HuH-7 (cell line): ENCODE measurements at regions not wholly inside any gene's neighbourhood (a gene's known extent, or its start where the extent isn't known, plus 50 kb on each side); places are given as distances from the start of the nearest gene placed in this dataset.
A peak's percentile ranks its signal among the peaks of the same experiment; 100 is the strongest.
"Not testable (repeated sequence)": the region's sequence is repeated elsewhere in the genome, so short reads cannot be mapped to it uniquely, and the experiment has no call there.

Experiments used
- DNase-seq: peaks from one replicate; pipeline ENCODE4 v3.0.0; 2011; ENCODE audit warnings: low spot score

- DNase-seq, result no peak
Observed at GRCh38 chr12:118536306-118536906, 160.1 kb downstream of the SUDS3 start.

DNA sequence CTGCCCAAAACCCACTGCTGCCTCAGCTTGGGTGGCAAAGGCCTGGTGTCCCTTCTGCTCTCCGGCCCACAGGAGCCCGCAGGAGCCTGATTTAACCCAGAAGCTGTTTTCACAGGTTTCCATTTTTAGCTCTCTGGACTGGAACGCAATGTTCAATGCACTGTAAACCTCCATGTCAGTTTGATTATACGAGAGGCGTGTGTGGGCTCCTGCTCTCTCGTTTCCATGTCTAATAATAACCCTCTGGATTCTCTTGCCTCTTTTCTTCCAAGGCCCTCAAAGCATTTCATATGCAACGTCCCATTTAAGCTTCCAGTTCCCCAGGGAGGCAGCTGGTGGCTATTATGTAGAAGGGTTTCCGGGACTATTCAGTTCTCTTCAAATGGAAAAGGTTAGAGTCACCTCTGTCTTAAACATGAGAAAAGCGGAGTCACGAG lies 161.1 kb downstream of the SUDS3 start:
- no peak for DNase-seq

DNA sequence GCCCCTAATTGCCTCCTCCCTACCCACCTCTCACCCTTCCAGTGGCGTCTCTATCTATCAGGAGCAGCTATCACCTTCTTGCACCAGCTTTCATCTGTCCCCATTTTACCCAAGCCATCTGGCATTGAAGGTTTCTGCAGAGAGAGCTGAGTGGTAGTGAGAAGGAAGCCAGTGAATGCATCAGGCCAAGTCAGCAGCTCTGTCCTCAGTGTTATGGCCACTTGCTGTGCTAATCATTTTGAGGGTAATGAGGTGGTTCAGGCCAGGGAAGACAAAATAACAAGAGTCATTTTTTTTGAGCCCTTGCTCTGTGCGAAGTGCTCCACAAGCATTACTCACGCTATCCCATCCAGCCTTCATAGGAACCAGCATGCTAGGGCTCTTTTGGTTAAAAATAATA lies 164.7 kb downstream of the SUDS3 start:
- no peak for DNase-seq

DNA sequence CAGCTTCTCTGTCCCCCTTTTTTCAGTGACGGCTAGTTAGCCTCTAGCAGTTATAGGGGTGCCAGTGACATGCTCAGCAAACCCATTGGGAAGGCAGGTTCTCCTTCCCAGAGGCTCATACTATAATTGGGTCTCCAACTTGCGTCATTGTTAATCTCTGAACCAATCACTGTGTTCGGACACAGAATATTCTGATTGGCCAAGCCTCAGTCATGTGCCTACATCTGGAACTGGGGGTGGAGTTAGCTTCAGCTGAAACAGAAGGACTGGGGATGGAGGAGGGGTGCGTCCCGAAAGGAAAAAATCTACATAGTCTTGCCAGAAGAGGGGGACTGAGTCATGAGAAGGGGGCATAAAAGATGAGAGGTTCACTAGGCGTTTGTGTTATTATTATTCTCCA lies 165.6 kb downstream of the SUDS3 start:
- no peak for DNase-seq

DNA sequence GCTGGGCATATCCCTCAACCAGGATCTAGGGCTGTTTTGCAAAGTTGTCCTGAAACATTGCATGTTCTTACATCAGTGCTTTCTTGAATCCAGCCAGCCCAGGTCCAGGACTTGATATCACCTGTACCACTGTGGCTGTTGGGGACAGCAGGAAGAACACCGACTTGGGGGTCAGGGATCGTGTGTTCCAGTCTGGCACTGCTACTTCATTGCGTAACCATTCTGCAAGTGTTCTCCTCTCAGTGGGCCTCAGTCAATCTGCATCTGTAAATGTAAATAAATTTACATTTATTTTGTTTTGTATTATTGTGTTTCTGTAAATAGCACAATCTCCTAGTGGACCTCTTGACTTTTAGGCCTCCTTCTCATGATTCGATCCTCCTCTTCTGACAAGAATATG lies 167.3 kb downstream of the SUDS3 start:
- no peak for DNase-seq

DNA sequence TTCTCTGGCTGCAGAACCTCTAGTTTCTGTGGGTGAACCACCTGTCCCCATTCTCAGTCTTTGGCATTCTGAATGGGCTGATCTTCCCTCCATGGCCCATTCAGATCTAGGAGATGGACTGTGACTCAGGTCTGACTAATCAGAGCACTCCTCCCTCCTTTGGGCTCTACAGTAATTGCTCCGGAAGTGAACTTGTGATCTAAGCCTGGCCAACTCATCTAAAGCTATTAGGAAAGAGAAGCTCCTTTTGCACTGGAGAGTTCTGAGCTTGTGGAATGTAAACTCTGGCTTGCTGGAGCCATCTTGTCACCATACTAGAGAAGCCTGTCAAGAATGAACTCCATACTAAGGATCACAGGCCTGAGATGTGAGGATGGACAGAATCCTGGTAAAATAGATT lies 168.2 kb downstream of the SUDS3 start:
- DNase-seq, result no peak

DNA sequence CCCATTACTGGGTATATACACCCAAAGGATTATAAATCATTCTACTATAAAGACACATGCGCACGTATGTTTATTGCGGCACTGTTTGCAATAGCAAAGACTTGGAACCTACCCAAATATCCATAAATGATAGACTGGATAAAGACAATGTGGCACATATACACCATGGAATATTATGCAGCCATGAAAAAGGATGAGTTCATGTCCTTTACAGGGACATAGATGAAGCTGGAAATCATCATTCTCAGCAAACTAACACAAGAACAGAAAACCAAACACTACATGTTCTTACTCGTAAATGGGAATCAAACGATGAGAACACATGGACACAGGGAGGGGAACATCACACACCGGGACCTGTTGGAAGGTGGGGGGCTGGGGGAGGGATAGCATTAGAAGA lies 171.3 kb downstream of the SUDS3 start:
- DNase-seq, result not testable (repeated sequence)

- no peak for DNase-seq
Observed at GRCh38 chr12:118548887-118549509, 172.6 kb downstream of the SUDS3 start.

GRCh38 chr12:118549510-118549980 lies 173.2 kb downstream of the SUDS3 start:
- no peak for DNase-seq

DNA sequence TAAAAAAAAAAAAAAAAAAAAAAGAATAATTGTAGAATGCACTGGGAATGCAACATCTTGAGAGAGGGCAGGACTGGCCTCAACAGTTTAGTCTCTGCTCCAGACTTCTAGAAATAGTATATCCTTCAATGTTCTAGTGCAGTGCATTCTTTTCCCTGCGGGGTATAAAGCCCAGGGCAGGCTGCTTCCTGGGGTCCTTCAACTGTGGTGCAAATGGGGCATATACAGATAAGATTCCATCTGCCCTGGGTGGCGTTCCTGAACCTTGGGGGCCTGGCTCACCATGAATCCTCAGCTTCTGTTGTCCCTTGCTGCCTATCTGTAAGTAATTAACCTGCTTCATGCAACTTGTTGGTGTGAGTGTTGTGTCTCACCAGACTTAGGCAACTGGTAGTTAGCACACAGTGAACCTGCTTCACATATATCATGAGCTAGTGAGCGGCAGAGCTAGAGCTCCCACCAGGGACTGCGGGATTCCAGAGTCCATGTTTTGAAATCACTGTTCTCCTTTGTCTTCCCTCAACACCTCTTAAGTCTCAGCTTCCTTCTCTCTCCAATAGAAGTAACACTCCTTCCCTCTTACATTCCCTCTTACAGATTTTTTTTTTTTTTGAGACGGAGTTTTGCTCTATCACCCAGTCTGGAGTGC lies 177.6 kb downstream of the SUDS3 start:
- DNase-seq, result no peak

GRCh38 chr12:118558941-118559340 lies 182.6 kb downstream of the SUDS3 start:
- DNase-seq, result no peak

- DNase-seq, result no peak
Observed at GRCh38 chr12:118560733-118561132, 184.4 kb downstream of the SUDS3 start.

DNA sequence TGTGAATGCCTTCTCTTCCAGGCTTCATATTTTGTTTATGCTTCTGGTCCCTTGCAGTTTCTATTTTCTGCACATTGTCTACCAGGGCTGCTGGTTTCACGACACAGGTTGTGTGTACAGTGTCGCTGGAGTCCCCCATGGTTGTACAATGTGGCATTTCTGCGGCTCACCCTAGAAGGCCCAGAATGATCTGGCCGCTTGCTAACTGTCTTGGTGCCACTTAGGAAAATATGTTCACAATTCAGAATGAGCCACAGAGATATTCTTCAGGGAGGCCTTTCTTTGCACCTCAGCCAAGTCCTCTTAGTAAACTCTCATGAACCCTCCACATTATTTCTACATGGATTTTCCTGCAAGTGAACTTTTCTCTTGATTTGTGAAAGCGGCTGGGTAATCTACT lies 195.4 kb downstream of the SUDS3 start:
- DNase-seq, result no peak

DNA sequence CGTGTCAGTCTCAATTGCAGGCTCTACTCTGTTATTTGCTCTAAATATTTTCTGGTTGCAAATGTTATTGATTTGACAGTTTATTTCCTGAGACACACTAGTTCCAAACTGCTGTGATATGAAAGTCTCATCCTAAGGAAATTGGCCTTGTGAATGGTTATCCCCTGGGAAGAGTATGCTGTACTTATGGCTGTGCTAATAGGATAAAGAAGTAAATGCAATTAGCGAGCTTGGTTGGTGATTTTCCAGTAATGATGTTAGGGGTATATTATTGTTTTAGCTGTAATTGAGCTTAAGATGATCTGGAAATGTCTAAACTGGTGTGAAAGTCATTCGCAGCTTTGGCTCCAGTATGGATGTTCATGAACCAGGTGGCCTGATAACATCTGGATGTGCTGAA lies 197.9 kb downstream of the SUDS3 start:
- DNase-seq, result no peak

DNA sequence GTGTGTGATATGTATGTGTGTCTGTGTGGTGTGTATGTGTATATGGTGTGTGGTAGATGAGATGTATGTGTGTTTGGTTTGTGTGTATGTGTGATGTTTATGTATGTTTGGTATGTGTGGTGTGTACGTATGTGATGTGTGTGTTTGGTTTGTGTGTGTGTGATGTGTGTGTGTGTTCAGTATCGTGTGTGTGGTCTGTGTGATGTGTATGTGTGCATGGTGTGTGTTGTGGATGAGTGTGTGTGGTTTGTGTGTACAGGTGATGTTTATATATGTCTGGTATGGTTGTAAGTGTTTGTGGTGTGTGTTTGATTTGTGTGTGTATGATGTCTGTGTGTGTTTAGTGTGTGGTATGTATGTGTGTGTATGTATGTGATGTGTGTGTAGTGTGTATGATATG lies 199.4 kb downstream of the SUDS3 start:
- DNase-seq, result no peak

DNA sequence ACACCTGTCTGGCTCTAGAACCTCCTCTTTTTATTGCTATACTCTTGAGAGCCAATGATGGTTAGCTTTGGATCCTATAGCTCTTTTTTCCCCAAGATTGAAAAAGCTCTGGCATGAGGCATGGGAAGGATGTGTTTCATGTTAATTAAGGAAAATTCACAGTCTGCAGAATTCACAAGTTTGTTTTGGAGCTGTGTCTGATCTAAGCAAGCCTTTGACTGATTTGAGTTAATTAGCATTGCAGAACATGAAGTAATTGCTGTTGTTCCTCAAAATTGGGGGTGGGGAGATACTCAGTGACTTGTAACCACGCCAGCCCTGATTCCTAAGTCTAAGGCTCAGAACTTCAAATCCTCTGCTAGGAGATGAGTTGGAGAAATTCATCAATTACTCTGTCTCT lies 205.0 kb downstream of the SUDS3 start:
- DNase-seq, result no peak

DNA sequence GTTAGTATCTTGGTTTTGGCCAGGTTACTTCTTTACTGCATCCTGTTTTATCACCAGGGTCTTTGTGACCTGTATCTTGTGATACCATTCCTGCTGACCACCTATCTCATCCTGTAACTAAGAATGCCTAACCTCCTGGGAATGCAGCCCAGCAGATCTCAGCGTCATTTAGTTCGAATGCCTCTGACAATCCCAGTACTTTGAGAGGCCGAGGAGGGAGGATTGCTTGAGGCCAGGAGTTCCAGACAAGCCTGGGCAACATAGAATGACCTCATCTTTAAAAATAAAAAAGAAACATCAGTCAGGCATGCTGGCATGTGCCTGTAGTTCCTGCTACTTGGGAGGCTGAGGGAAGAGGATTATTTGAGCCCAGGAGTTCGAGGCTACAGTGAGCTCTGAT lies 206.5 kb downstream of the SUDS3 start:
- no peak for DNase-seq

GRCh38 chr12:118586433-118586832 lies 210.1 kb downstream of the SUDS3 start:
- no peak for DNase-seq

DNA sequence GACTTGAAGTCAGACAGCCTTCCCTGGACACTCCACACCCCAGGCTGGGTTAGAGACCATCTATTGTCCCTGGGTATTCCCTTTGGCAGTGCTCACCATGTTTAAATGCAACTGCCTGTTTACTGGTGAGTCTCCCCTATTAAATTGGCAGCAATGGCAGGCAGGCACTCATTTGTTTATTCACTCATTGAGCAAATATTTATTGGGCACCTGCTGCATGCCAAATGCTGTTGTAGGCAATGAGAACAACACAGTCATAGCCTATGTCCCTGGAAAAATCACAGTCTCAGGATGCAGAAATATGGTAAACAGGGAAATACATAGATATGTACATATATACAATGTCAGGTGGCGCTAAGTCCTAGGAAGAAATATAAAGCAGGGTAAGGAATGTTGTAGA lies 212.8 kb downstream of the SUDS3 start:
- DNase-seq, result no peak

DNA sequence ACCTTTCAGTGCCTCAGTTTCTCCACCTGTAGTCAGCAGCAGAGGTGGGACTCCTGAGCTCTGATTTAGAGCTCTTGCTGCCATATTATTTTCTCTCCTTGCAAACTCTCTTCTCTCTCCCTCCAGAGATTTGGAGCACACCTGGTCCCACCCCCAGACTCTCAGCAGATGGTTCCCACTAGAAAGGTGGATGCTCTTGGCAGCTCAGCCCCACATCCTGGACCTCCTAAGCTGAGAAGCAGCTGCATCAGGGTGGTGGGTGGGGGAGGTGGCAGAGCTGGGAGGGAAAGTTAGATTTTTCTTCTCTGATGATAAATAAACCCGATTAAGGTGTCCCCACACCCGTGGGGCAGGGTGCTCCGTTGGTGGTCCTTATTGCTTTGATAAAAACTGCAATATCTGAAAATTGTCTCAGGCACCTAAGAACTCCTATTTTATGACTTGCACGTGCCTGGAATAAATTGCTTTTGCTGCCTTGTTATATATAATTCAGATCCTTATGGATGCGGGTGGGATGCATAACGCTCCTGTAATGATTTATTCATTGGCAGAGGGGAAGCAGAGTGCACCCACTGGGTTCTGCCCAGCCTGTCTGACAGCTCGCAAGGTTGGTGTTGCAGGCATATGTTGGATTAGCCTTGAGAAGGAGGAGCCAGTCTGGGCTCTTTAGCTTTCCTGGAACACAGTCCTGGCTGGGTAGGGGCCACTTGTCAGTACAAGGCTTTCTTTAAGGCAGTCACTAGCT lies 214.2 kb downstream of the SUDS3 start:
- DNase-seq, result no peak

DNA sequence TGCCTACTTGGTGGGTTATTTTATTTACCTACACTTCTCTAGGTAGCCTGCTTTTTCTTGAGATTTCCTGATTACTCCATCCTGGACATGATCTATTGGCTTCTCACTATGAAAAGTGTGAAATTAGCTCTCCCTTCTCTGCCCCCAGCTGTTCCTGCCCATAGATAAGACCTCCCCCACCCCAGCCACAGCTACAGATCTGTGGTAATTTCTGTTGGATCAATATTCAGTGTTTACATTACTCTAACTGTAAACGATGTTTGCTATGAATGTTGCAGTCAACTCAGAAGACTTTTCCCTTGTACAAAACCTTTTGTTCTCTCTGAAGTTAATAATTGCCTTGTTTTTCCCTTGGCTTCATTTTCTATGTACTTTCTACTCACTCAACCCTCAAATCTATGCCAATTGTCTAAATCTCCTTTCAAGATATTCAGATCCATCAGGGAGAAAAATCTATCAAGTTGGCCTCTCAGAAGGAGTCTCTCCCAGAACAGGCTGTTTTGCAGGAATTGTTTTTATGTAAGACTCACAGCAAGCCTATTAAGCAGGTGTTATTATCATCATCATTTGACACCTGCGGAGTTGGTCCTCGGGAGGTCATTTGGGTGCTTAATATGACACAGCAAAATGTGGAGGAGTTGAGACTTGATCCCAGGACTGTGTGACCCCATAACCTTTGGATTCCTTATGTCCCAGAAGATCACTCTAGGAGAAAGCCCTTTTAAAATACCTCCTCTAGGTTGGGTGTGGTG lies 227.4 kb downstream of the SUDS3 start:
- peak; percentile 34 for DNase-seq

- DNase-seq, result no peak
Observed at GRCh38 chr12:118606690-118607089, 230.3 kb downstream of the SUDS3 start.
